Right lung (tissue), 2 donors: ENCODE measurements at regions not wholly inside any gene's neighbourhood (a gene's known extent, or its start where the extent isn't known, plus 50 kb on each side); places are given as distances from the start of the nearest gene placed in this dataset.

Experiments used
- DNase-seq, 2 donors: peaks; one replicate each; pipeline ENCODE4 v3.0.0-alpha.2; 2013

- DNase-seq = no peak
These were observed 670.0 kb upstream of the CDH2 start for GRCh38 chr18:28846958-28847357.

GRCh38 chr18:28837100-28837499, 660.2 kb upstream of the CDH2 start:
- DNase-seq = no peak

GRCh38 chr18:28834889-28835288, 658.0 kb upstream of the CDH2 start:
- no peak for DNase-seq

GRCh38 chr18:28831908-28832307, 655.0 kb upstream of the CDH2 start:
- no peak for DNase-seq

GRCh38 chr18:28831476-28831875, 654.5 kb upstream of the CDH2 start:
- no peak for DNase-seq

- DNase-seq = no peak
These were observed 649.2 kb upstream of the CDH2 start for GRCh38 chr18:28826107-28826506.

- no peak for DNase-seq
These were observed 647.2 kb upstream of the CDH2 start for GRCh38 chr18:28824183-28824574.

- DNase-seq = no peak
These were observed 646.7 kb upstream of the CDH2 start for GRCh38 chr18:28823506-28824182.

- DNase-seq = no peak
These were observed 643.4 kb upstream of the CDH2 start for GRCh38 chr18:28820353-28820752.

GRCh38 chr18:28816155-28816554, 639.2 kb upstream of the CDH2 start:
- DNase-seq = no peak

- DNase-seq = no peak
These were observed 637.4 kb upstream of the CDH2 start for GRCh38 chr18:28814365-28814764.

- DNase-seq = no peak
These were observed 631.4 kb upstream of the CDH2 start for GRCh38 chr18:28808373-28808772.

GRCh38 chr18:28805491-28805890, 628.6 kb upstream of the CDH2 start:
- no peak for DNase-seq

GRCh38 chr18:28804512-28805202, 627.7 kb upstream of the CDH2 start:
- no peak for DNase-seq

GRCh38 chr18:28802546-28802945, 625.6 kb upstream of the CDH2 start:
- DNase-seq = no peak

GRCh38 chr18:28801876-28802275, 624.9 kb upstream of the CDH2 start:
- no peak for DNase-seq

GRCh38 chr18:28794459-28795245, 617.7 kb upstream of the CDH2 start:
- no peak for DNase-seq

- DNase-seq = no peak
These were observed 617.0 kb upstream of the CDH2 start for GRCh38 chr18:28793901-28794300.

GRCh38 chr18:28792404-28793086, 615.6 kb upstream of the CDH2 start:
- no peak for DNase-seq

GRCh38 chr18:28791101-28791500, 614.2 kb upstream of the CDH2 start:
- no peak for DNase-seq

GRCh38 chr18:28789502-28789901, 612.6 kb upstream of the CDH2 start:
- no peak for DNase-seq

- DNase-seq = no peak
These were observed 610.0 kb upstream of the CDH2 start for GRCh38 chr18:28786926-28787325.
